LNCAP (cell line): ENCODE measurements at regions not wholly inside any gene's neighbourhood (a gene's known extent, or its start where the extent isn't known, plus 50 kb on each side); places are given as distances from the start of the nearest gene placed in this dataset.

Source experiments
- CTCF ChIP-seq: fragments of 450-650 bp; IDR thresholded peaks from 2 replicates; pipeline ENCODE4 v1.5.1; 2017; ENCODE audit warnings: mild to moderate bottlenecking

DNA sequence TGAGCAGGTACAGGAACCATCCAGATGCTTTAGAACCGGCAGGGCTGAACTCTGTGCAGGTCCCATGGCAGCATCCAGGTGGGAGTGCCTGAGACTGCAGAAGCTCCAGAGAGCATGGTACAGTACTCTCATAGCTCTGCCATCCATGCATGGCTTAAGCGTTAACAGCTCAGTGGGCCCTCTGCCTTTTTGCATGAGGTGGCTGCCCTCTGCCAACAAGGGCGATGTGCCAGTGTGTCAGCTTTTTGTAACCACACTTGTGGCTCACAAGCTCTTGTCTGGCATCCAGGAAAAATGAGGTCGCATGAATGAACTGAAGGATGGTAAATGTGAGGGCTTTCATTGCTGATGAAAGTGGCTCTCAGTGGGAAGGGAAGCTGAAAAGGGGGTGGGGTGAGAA is 950.1 kb downstream of the DIPK2A start:
- no peak for TF ChIP-seq CTCF

GRCh38 chr3:144923046-144923775 is 951.6 kb downstream of the DIPK2A start:
- no peak for TF ChIP-seq CTCF

GRCh38 chr3:144930431-144930830 is 958.8 kb downstream of the DIPK2A start:
- TF ChIP-seq CTCF = no peak

- no peak for TF ChIP-seq CTCF
Observed at GRCh38 chr3:144931590-144931989, 960.0 kb downstream of the DIPK2A start.

DNA sequence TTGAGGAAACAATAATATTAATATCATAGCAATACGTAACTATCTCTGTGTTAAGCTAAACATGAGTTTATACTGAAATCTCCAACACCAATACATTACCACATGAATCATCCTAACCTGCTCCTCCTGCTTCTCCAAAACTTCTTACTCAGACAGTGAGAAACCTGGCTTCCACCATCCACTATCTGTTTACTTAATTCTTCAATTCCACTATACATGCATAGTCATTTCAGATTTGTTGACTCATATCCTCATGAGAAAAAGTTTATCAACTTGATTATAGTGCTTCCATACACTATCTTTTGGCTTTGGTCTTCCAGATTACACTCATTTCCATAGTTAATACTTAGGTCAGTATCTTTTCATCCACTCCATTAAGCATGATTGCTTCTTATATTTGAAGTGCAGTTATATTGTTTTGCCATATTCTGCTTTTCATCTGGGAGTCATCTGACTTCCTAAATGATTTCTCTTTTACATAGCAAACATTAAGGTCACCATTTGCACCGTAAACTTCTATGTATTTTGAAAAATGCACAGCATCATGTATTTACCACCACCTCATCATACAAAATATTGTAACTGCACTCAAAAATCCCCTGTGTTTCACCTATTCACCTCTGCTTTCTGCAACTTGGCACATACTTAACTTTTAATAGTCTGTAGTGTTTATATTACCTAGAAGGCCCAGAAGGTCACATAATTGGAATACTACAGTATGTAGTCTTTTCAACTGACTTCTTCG is 970.6 kb downstream of the DIPK2A start:
- no peak for TF ChIP-seq CTCF

DNA sequence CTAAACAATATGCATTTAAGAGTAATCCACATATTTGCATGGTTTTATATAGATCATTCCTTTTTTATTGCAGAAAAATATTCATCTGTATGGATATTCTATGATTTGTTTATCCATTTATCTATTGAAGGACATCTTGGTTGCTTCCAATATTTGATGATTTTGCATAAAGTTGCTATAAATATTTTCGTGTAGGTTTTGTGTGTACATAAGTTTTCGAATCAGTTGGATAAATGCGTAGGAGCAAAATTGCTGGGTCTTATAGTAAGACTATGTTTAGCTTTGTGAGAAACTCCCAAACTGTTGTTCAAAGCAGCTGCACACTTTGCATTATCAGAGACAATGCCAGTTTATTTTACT is 971.2 kb downstream of the DIPK2A start:
- no peak; the same call in 1 of the 2 replicates for TF ChIP-seq CTCF

DNA sequence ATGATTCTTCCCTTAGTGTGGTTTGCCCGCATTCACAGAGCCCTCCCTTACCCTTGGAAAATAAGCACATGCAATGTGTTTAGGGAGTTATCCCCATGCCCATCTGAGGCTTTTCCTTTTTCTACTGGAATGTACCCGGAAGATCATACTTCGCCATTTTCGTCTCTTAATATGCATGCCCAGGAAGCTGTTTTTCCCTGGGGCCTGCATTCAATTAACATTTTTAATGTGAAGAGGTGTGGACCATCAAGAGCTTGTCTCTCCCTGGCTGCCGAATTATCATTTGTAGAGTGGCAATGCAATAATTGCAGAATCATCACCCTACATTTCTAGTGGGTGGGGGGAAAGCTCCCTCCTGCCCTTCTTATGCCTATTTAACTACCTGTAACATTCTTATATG is 976.3 kb downstream of the DIPK2A start:
- TF ChIP-seq CTCF = no peak
